Thyroid gland (tissue), 4 donors: ENCODE measurements at regions not wholly inside any gene's neighbourhood (a gene's known extent, or its start where the extent isn't known, plus 50 kb on each side); places are given as distances from the start of the nearest gene placed in this dataset.

Experiments used
- POLR2A ChIP-seq, 2 donors: fragments of 450-650 bp; IDR thresholded peaks; one replicate each; pipeline ENCODE4 v1.6.1; 2017; ENCODE audit warnings: antibody characterized with exemption in 2 of 2, mild to moderate bottlenecking in 2 of 2, moderate library complexity in 1 of 2
- TF ChIP-seq, protein P1 (sequence below), 6 experiments: fragments of 200-600 bp in 3 of 6; fragments of 450-650 bp in 3 of 6; sonication (generic) in 3 of 6; IDR thresholded peaks; one replicate each; pipeline ENCODE4 v1.5.1; 2016 to 2019; ENCODE audit warnings: antibody characterized with exemption in 6 of 6, mild to moderate bottlenecking in 2 of 6, inconsistent platforms in 1 of 6, moderate library complexity in 1 of 6

- TF ChIP-seq, protein P1, sequence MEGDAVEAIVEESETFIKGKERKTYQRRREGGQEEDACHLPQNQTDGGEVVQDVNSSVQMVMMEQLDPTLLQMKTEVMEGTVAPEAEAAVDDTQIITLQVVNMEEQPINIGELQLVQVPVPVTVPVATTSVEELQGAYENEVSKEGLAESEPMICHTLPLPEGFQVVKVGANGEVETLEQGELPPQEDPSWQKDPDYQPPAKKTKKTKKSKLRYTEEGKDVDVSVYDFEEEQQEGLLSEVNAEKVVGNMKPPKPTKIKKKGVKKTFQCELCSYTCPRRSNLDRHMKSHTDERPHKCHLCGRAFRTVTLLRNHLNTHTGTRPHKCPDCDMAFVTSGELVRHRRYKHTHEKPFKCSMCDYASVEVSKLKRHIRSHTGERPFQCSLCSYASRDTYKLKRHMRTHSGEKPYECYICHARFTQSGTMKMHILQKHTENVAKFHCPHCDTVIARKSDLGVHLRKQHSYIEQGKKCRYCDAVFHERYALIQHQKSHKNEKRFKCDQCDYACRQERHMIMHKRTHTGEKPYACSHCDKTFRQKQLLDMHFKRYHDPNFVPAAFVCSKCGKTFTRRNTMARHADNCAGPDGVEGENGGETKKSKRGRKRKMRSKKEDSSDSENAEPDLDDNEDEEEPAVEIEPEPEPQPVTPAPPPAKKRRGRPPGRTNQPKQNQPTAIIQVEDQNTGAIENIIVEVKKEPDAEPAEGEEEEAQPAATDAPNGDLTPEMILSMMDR (IDR thresholded peaks at IDR 0.05): no peak
- TF ChIP-seq POLR2A (IDR thresholded peaks at IDR 0.05): no peak
Observed at GRCh38 chr13:72314210-72314609, 413.2 kb downstream of the MZT1 start.
